Bone marrow (tissue), 2 donors: ENCODE measurements at regions not wholly inside any gene's neighbourhood (a gene's known extent, or its start where the extent isn't known, plus 50 kb on each side); places are given as distances from the start of the nearest gene placed in this dataset.
A peak's percentile ranks its signal among the peaks of the same experiment; 100 is the strongest.
"Not testable (repeated sequence)": the region's sequence is repeated elsewhere in the genome, so short reads cannot be mapped to it uniquely, and the experiment has no call there.

Experiments
- DNase-seq, 2 donors: peaks; one replicate each; lab custom pipeline; 2025; lab: John Stamatoyannopoulos, UW

- no peak for DNase-seq
These were observed 146.2 kb upstream of the BCOR start for GRCh38 chrX:40243755-40244515.

GRCh38 chrX:40240844-40241243 is 143.1 kb upstream of the BCOR start:
- DNase-seq, result no peak

- no peak for DNase-seq
These were observed 140.0 kb upstream of the BCOR start for GRCh38 chrX:40237731-40238178.

- no peak for DNase-seq
These were observed 132.9 kb upstream of the BCOR start for GRCh38 chrX:40230646-40231045.

GRCh38 chrX:40227125-40227524 is 129.4 kb upstream of the BCOR start:
- no peak for DNase-seq

- DNase-seq, result no peak
These were observed 126.9 kb upstream of the BCOR start for GRCh38 chrX:40224658-40225057.

GRCh38 chrX:40222612-40223011 is 124.9 kb upstream of the BCOR start:
- not testable (repeated sequence) for DNase-seq

GRCh38 chrX:40213092-40213491 is 115.3 kb upstream of the BCOR start:
- no peak for DNase-seq

GRCh38 chrX:40209951-40210617 is 112.3 kb upstream of the BCOR start:
- DNase-seq, result no peak

GRCh38 chrX:40207626-40208025 is 109.9 kb upstream of the BCOR start:
- peak; percentile 0 to 27 for DNase-seq

GRCh38 chrX:40205471-40205870 is 107.7 kb upstream of the BCOR start:
- no peak for DNase-seq

- peak in 1 of 2 donors; percentile 50 for DNase-seq
These were observed 104.7 kb upstream of the BCOR start for GRCh38 chrX:40202456-40202855.

- DNase-seq, result no peak
These were observed 103.6 kb upstream of the BCOR start for GRCh38 chrX:40201329-40201885.

GRCh38 chrX:40199704-40200103 is 101.9 kb upstream of the BCOR start:
- DNase-seq, result no peak

GRCh38 chrX:40197071-40197470 is 99.3 kb upstream of the BCOR start:
- DNase-seq, result no peak

GRCh38 chrX:40195368-40195767 is 97.6 kb upstream of the BCOR start:
- DNase-seq, result no peak

GRCh38 chrX:40192196-40192595 is 94.4 kb upstream of the BCOR start:
- DNase-seq, result no peak

- no peak for DNase-seq
These were observed 91.9 kb upstream of the BCOR start for GRCh38 chrX:40189637-40190036.

GRCh38 chrX:40188573-40189417 is 91.0 kb upstream of the BCOR start:
- no peak for DNase-seq

- DNase-seq, result no peak
These were observed 87.2 kb upstream of the BCOR start for GRCh38 chrX:40184968-40185367.

GRCh38 chrX:40182615-40183014 is 84.9 kb upstream of the BCOR start:
- no peak for DNase-seq

- DNase-seq, result no peak
These were observed 84.3 kb upstream of the BCOR start for GRCh38 chrX:40182095-40182494.
